ENCODE measurements at regions not wholly inside any gene's neighbourhood (a gene's known extent, or its start where the extent isn't known, plus 50 kb on each side); places are given as distances from the start of the nearest gene placed in this dataset.
"Not testable (repeated sequence)": the region's sequence is repeated elsewhere in the genome, so short reads cannot be mapped to it uniquely, and the experiment has no call there.

DNA sequence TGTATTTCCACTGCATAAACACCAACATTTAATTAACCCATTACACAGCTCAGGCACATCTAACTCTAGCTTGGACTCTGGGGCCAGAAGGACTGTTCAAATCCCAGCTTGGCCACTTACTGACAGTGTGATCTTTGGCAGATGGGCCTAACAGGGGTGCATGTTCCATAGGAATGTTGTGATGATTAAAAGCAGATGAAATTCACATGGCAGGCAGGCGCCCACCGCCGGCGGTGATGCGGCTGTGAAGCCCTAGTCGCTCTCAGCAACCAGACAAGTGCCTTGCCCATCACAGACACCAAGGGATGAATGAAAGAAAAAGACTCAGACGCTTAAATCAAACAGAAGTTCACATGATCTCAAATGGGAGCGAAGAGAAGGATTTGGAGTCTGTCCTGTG, 84.6 kb upstream of the WSB1 start:
- H3K4me3 ChIP-seq (replicated peaks; ENCODE audit: insufficient read depth, low read length) = no peak overlapping the region
- DNase-seq (ENCODE audit: low read depth in 1 of 2, low spot score in 1 of 2) = no peak
- no peaks in the 10 kb centered on the region for H3K27me3 ChIP-seq (ENCODE audit: insufficient read depth, poor library complexity, severe bottlenecking)
- H3K27ac ChIP-seq (replicated peaks) = no peak overlapping the region
- TF ChIP-seq SPI1 (IDR thresholded peaks at IDR 0.05; ENCODE audit: borderline replicate concordance, low read depth) (no peak), POLR2AphosphoS5 (IDR thresholded peaks at IDR 0.05; ENCODE audit: low read depth) (no peak), GABPA (IDR thresholded peaks at IDR 0.05; ENCODE audit: low read depth) (no peak)
- TF ChIP-seq, protein P1, sequence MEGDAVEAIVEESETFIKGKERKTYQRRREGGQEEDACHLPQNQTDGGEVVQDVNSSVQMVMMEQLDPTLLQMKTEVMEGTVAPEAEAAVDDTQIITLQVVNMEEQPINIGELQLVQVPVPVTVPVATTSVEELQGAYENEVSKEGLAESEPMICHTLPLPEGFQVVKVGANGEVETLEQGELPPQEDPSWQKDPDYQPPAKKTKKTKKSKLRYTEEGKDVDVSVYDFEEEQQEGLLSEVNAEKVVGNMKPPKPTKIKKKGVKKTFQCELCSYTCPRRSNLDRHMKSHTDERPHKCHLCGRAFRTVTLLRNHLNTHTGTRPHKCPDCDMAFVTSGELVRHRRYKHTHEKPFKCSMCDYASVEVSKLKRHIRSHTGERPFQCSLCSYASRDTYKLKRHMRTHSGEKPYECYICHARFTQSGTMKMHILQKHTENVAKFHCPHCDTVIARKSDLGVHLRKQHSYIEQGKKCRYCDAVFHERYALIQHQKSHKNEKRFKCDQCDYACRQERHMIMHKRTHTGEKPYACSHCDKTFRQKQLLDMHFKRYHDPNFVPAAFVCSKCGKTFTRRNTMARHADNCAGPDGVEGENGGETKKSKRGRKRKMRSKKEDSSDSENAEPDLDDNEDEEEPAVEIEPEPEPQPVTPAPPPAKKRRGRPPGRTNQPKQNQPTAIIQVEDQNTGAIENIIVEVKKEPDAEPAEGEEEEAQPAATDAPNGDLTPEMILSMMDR (IDR thresholded peaks at IDR 0.05; ENCODE audit: insufficient read depth, low read length) = no peak
- TF ChIP-seq, protein P2, sequence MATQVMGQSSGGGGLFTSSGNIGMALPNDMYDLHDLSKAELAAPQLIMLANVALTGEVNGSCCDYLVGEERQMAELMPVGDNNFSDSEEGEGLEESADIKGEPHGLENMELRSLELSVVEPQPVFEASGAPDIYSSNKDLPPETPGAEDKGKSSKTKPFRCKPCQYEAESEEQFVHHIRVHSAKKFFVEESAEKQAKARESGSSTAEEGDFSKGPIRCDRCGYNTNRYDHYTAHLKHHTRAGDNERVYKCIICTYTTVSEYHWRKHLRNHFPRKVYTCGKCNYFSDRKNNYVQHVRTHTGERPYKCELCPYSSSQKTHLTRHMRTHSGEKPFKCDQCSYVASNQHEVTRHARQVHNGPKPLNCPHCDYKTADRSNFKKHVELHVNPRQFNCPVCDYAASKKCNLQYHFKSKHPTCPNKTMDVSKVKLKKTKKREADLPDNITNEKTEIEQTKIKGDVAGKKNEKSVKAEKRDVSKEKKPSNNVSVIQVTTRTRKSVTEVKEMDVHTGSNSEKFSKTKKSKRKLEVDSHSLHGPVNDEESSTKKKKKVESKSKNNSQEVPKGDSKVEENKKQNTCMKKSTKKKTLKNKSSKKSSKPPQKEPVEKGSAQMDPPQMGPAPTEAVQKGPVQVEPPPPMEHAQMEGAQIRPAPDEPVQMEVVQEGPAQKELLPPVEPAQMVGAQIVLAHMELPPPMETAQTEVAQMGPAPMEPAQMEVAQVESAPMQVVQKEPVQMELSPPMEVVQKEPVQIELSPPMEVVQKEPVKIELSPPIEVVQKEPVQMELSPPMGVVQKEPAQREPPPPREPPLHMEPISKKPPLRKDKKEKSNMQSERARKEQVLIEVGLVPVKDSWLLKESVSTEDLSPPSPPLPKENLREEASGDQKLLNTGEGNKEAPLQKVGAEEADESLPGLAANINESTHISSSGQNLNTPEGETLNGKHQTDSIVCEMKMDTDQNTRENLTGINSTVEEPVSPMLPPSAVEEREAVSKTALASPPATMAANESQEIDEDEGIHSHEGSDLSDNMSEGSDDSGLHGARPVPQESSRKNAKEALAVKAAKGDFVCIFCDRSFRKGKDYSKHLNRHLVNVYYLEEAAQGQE (IDR thresholded peaks at IDR 0.05; ENCODE audit: insufficient replicate concordance, low read depth) = no peak

DNA sequence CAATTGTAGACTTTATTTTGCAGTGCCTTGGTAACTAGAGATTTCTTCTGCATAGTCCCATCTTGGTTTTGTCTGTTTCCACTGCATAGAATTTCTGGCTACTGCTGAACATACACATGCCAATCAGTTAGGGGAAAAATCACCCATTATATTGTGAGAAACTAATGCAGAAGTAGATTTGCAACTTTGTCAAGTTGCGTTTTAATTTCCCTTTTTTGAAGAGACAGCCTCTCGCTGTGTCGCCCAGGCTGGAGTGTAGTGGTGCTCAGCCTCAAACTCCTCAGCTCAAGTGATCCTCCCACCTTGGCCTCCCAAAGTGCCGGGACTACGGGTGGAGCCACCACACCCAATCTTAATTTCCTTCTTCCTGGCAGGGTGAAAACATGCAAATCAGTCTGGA, 83.1 kb upstream of the WSB1 start:
- not testable (repeated sequence) for H3K27me3 ChIP-seq (ENCODE audit: insufficient read depth, poor library complexity, severe bottlenecking); H3K27ac ChIP-seq (replicated peaks); H3K4me3 ChIP-seq (replicated peaks; ENCODE audit: insufficient read depth, low read length); DNase-seq (ENCODE audit: low read depth in 1 of 2, low spot score in 1 of 2)

DNA sequence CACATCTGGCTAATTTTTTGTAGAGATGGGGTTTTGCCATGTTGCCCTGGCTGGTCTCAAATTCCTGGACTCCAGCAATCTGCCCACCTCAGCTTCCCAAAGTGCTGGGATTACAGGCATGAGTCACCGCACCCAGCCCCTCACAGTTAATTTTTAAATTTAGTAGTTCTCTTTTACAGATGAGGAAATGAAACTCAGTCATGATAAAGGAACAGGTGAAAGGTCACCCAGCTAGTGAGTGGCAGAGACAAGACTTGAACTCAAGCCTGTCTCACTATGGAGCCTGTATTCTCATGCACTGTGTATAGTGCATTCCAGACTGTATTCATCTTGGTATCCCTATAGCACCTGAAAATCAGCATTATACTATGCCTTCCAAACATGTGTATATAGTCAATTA, 77.1 kb upstream of the WSB1 start:
- no peak for DNase-seq (ENCODE audit: low read depth in 1 of 2, low spot score in 1 of 2)
- H3K4me3 ChIP-seq (replicated peaks; ENCODE audit: insufficient read depth, low read length) = no peak overlapping the region
- H3K27me3 ChIP-seq (ENCODE audit: insufficient read depth, poor library complexity, severe bottlenecking) = no peaks in the 10 kb centered on the region
- no peak for TF ChIP-seq GABPA (IDR thresholded peaks at IDR 0.05; ENCODE audit: low read depth)
- TF ChIP-seq, protein P1 (IDR thresholded peaks at IDR 0.05; ENCODE audit: insufficient read depth, low read length) = no peak
- TF ChIP-seq SPI1 (IDR thresholded peaks at IDR 0.05; ENCODE audit: borderline replicate concordance, low read depth) = no peak
- TF ChIP-seq, protein P2 (IDR thresholded peaks at IDR 0.05; ENCODE audit: insufficient replicate concordance, low read depth) = no peak
- no peak for TF ChIP-seq POLR2AphosphoS5 (IDR thresholded peaks at IDR 0.05; ENCODE audit: low read depth)
- no peak overlapping the region for H3K27ac ChIP-seq (replicated peaks)

DNA sequence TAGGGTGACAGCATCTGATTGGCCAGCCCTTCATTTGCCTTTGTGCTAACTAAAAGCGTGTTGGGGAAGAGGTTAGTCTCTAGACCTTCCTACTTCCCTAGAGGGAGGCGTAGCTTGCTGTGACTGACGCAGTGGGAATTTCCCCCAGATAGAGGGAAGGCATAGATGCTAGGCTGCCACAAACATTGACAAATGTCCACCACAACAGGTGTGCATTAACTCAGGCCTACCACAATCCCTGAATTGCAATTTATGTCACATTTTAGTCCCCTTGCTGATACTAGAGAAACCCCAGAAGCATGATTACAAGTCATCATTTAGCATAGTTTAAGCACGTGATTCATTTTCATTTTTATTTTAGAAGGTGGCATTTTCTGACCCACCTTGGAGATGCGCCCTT, 76.3 kb upstream of the WSB1 start:
- Histone ChIP-seq H3K27ac (replicated peaks) (no peak overlapping the region), H3K27me3 (ENCODE audit: insufficient read depth, poor library complexity, severe bottlenecking) (no peaks in the 10 kb centered on the region), H3K4me3 (replicated peaks; ENCODE audit: insufficient read depth, low read length) (no peak overlapping the region)
- no peak for DNase-seq (ENCODE audit: low read depth in 1 of 2, low spot score in 1 of 2)
- TF ChIP-seq, protein P2 (IDR thresholded peaks at IDR 0.05; ENCODE audit: insufficient replicate concordance, low read depth) = no peak
- TF ChIP-seq POLR2AphosphoS5 (IDR thresholded peaks at IDR 0.05; ENCODE audit: low read depth) = no peak
- no peak for TF ChIP-seq GABPA (IDR thresholded peaks at IDR 0.05; ENCODE audit: low read depth)
- no peak for TF ChIP-seq SPI1 (IDR thresholded peaks at IDR 0.05; ENCODE audit: borderline replicate concordance, low read depth)
- TF ChIP-seq, protein P1 (IDR thresholded peaks at IDR 0.05; ENCODE audit: insufficient read depth, low read length) = no peak
